Smooth muscle cell (in vitro differentiated cells): ENCODE measurements at regions not wholly inside any gene's neighbourhood (a gene's known extent, or its start where the extent isn't known, plus 50 kb on each side); places are given as distances from the start of the nearest gene placed in this dataset.

Source experiments
- DNase-seq: peaks from one replicate; lab custom pipeline; 2025; ENCODE audit not compliant: unreplicated experiment; lab: John Stamatoyannopoulos, UW
- H2AFZ ChIP-seq: fragments of 200-600 bp; sonication (generic); 2 replicates; pipeline ENCODE4 v1.6.0; 2016; ENCODE audit warnings: antibody characterized with exemption, low read depth, mild to moderate bottlenecking
- H3F3A ChIP-seq: fragments of 200-600 bp; sonication (generic); 2 replicates; pipeline ENCODE4 v1.6.0; 2017; ENCODE audit warnings: antibody characterized with exemption, low read depth
- H3K27ac ChIP-seq: fragments of 200-600 bp; sonication (generic); 2 replicates; pipeline ENCODE4 v1.5.1; 2016; ENCODE audit warnings: low read depth, mild to moderate bottlenecking
- H3K27me3 ChIP-seq: fragments of 200-600 bp; sonication (generic); 2 replicates; pipeline ENCODE4 v1.6.1; 2016; ENCODE audit warnings: low read depth, mild to moderate bottlenecking
- H3K36me3 ChIP-seq: fragments of 200-600 bp; sonication (generic); 2 replicates; pipeline ENCODE4 v1.5.1; 2016; ENCODE audit warnings: low read depth
- H3K4me1 ChIP-seq: fragments of 200-600 bp; sonication (generic); 2 replicates; pipeline ENCODE4 v1.5.1; 2016; ENCODE audit warnings: low read depth
- H3K4me2 ChIP-seq: fragments of 200-600 bp; sonication (generic); 2 replicates; pipeline ENCODE4 v1.6.0; 2016; ENCODE audit warnings: mild to moderate bottlenecking
- H3K4me3 ChIP-seq: fragments of 200-600 bp; sonication (generic); 2 replicates; pipeline ENCODE4 v1.5.1; 2016; ENCODE audit warnings: mild to moderate bottlenecking
- H3K79me2 ChIP-seq: fragments of 200-600 bp; sonication (generic); 2 replicates; pipeline ENCODE4 v1.6.0; 2016; ENCODE audit warnings: low read depth, mild to moderate bottlenecking
- H3K9ac ChIP-seq: fragments of 200-600 bp; sonication (generic); 2 replicates; pipeline ENCODE4 v1.6.0; 2016; ENCODE audit warnings: low read depth
- H3K9me3 ChIP-seq: fragments of 200-600 bp; sonication (generic); replicated peaks from 2 replicates; pipeline ENCODE4 v1.5.1; 2016; ENCODE audit warnings: low read depth
- H4K20me1 ChIP-seq: fragments of 200-600 bp; sonication (generic); 2 replicates; pipeline ENCODE4 v1.6.0; 2016; ENCODE audit warnings: low read depth
- CTCF ChIP-seq: fragments of 200-600 bp; sonication (generic); IDR thresholded peaks from 2 replicates; pipeline ENCODE4 v1.5.1; 2017; ENCODE audit warnings: borderline replicate concordance, mild to moderate bottlenecking, antibody characterized with exemption; ENCODE audit not compliant: insufficient read depth, poor library complexity, severe bottlenecking
- WGBS: methylation state at CpG from one replicate; pipeline ENCODE4 v1.1.7; 2016; ENCODE audit warnings: low lambda C conversion rate; 5-methylcytosine and 5-hydroxymethylcytosine counted together

GRCh38 chr9:25954209-25954608 lies 276.0 kb upstream of the TUSC1 start:
- H3K4me2 ChIP-seq, result no peak overlapping the region
- H3K4me1 ChIP-seq, result no peaks in the 10 kb centered on the region
- H3K9ac ChIP-seq, result no peak overlapping the region
- no peaks in the 10 kb centered on the region for H4K20me1 ChIP-seq
- no peak overlapping the region for H3K27ac ChIP-seq
- TF ChIP-seq CTCF, result no peak
- no peaks in the 10 kb centered on the region for H3K79me2 ChIP-seq
- no peaks in the 10 kb centered on the region for H3K9me3 ChIP-seq
- no peak for DNase-seq
- no peaks in the 10 kb centered on the region for H3K27me3 ChIP-seq
- H2AFZ ChIP-seq, result no peak overlapping the region
- no peaks in the 10 kb centered on the region for H3K36me3 ChIP-seq
- no peak overlapping the region for H3K4me3 ChIP-seq
- no peaks in the 10 kb centered on the region for H3F3A ChIP-seq

- no peaks in the 10 kb centered on the region for H3K36me3 ChIP-seq
- no peak overlapping the region for H3K9ac ChIP-seq
- H3K27me3 ChIP-seq, result no peaks in the 10 kb centered on the region
- H3K4me2 ChIP-seq, result no peak overlapping the region
- H3K4me1 ChIP-seq, result no peaks in the 10 kb centered on the region
- TF ChIP-seq CTCF, result no peak
- H3K9me3 ChIP-seq, result no peaks in the 10 kb centered on the region
- no peak for DNase-seq
- no peak overlapping the region for H2AFZ ChIP-seq
- H3K4me3 ChIP-seq, result no peak overlapping the region
- H3F3A ChIP-seq, result no peaks in the 10 kb centered on the region
- H4K20me1 ChIP-seq, result no peaks in the 10 kb centered on the region
- no peak overlapping the region for H3K27ac ChIP-seq
- no peaks in the 10 kb centered on the region for H3K79me2 ChIP-seq
These were observed 269.9 kb upstream of the TUSC1 start for GRCh38 chr9:25948182-25948581.

GRCh38 chr9:25939126-25939525 lies 260.9 kb upstream of the TUSC1 start:
- Histone ChIP-seq H3F3A (no peaks in the 10 kb centered on the region), H3K9me3 (no peaks in the 10 kb centered on the region), H3K9ac (no peak overlapping the region), H3K27ac (no peak overlapping the region), H3K36me3 (no peaks in the 10 kb centered on the region), H3K4me3 (no peak overlapping the region), H2AFZ (no peak overlapping the region), H3K4me2 (no peak overlapping the region), H3K27me3 (no peaks in the 10 kb centered on the region), H3K79me2 (no peaks in the 10 kb centered on the region), H4K20me1 (no peaks in the 10 kb centered on the region), H3K4me1 (no peaks in the 10 kb centered on the region)
- 80% methylated on average over 1 of the region's 1 CpG for WGBS
- DNase-seq, result no peak
- TF ChIP-seq CTCF, result no peak

- WGBS, result 71% methylated on average over 1 of the region's 1 CpG
- no peak for DNase-seq
- Histone ChIP-seq H3K79me2 (no peaks in the 10 kb centered on the region), H2AFZ (no peak overlapping the region), H3K9ac (no peak overlapping the region), H3K4me1 (no peaks in the 10 kb centered on the region), H3K27ac (no peak overlapping the region), H3K9me3 (no peaks in the 10 kb centered on the region), H4K20me1 (no peaks in the 10 kb centered on the region), H3K4me3 (no peak overlapping the region), H3K27me3 (no peaks in the 10 kb centered on the region), H3K4me2 (peak overlapping the region; percentile 9), H3F3A (no peaks in the 10 kb centered on the region), H3K36me3 (no peaks in the 10 kb centered on the region)
- no peak for TF ChIP-seq CTCF
These were observed 257.8 kb upstream of the TUSC1 start for GRCh38 chr9:25936031-25936430.
